HG03280 (cell line): ENCODE measurements at regions not wholly inside any gene's neighbourhood (a gene's known extent, or its start where the extent isn't known, plus 50 kb on each side); places are given as distances from the start of the nearest gene placed in this dataset.
"Not testable (repeated sequence)": the region's sequence is repeated elsewhere in the genome, so short reads cannot be mapped to it uniquely, and the experiment has no call there.

Experiments used
- ATAC-seq: cut with Tn5 transposase; IDR thresholded peaks from one replicate; pipeline ENCODE4 v1.9.1; 2021; ENCODE audit warnings: mild to moderate bottlenecking, moderate library complexity; ENCODE audit not compliant: unreplicated experiment

GRCh38 chr1:60567256-60567655, 493.7 kb upstream of the C1orf87 start:
- ATAC-seq = no peak

DNA sequence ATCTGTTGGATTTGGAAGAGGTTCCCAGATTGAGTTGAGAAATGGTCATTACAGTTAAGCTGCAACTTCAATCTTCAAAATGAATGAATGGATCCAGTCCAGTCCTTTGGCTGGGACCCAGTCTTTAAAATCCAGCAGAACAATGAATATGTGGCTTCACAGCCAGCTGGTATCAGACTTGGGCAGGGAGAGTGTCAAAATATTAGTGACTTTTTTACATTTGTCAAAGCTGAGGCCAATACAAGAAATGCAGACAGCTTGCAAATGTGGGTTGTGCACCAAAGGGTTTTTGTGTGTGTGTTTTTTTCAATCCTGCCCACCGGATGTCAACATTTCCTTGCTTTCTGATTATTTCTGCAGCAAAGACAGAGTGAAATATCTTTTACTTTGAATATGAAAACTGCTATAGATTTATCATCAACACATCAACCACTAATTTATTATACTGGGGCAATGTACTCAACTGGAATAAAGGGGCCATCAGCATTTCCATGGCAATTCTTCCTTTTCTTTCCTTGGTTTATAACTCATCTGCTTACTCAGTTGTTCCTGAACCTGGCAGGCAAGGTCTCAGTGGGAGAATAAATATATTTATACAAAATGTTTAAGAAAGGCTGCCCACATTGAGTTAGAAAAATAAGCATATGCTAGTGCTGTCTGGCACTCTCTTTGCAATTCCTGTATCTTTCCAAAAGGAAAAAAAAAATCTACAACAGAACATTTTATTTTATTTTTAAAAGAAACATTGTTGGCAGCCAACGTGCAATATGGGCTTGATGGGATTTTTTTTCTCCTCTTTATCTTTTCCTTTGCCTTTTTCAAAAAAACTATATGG, 491.6 kb upstream of the C1orf87 start:
- ATAC-seq = no peak

GRCh38 chr1:60563777-60564535, 490.4 kb upstream of the C1orf87 start:
- no peak for ATAC-seq

DNA sequence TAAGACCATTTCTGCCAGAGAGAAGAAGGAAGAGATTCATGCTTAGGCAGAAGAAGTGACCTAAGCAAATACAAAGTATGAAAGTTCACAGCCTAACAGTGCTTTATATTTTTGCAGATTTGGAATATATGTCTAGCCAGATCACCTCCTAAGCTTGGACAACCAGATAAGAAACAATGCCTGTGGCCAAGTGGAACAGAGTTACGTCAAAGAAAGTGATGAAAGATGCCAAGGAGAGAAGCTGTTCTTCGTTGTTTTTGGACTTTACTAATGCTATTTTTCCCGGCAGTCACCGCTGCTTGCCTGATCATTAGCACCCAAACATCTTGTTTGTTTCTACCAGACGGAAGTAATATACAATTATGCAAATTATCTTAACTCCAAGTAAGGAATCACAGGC, 489.2 kb upstream of the C1orf87 start:
- no peak for ATAC-seq

DNA sequence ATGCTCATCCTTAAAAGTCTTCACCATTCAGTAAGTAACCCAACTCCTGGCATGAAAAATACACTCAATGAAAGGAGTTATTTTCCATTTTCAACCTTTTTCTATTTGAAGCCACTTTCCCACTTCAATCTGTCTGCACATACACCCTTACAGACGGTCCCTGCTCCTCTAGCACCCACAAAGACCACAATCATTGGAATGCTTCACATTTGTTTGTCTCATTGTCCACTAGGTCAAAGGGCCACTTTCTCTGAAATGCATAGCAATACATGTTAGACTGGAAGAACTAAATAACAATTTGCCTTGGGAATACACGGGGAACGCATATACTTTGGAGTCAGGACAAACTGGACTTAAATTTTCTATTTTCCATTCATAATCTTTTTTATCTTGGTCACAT, 487.1 kb upstream of the C1orf87 start:
- ATAC-seq = no peak

DNA sequence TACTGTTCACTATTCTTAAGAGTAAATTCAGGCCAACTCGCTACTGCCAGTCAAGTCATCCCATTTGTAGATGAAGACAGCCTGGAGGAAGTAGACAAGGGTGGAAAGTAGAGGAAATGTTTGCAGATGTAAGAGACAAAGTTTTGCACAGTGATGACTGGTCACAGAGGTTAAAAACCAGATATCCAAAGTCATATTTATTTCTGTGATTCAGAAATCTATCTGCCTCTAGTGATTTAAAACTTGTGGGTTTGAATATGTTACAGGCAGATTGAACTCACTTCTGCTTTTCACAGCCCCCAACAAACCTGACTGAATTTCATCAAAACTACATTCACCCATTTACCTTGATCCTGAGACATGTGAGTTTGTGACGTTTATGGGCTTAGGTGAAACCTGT, 484.7 kb upstream of the C1orf87 start:
- no peak for ATAC-seq

GRCh38 chr1:60553730-60554129, 480.2 kb upstream of the C1orf87 start:
- no peak for ATAC-seq

- ATAC-seq = no peak
These were observed 474.3 kb upstream of the C1orf87 start for GRCh38 chr1:60547821-60548220.

DNA sequence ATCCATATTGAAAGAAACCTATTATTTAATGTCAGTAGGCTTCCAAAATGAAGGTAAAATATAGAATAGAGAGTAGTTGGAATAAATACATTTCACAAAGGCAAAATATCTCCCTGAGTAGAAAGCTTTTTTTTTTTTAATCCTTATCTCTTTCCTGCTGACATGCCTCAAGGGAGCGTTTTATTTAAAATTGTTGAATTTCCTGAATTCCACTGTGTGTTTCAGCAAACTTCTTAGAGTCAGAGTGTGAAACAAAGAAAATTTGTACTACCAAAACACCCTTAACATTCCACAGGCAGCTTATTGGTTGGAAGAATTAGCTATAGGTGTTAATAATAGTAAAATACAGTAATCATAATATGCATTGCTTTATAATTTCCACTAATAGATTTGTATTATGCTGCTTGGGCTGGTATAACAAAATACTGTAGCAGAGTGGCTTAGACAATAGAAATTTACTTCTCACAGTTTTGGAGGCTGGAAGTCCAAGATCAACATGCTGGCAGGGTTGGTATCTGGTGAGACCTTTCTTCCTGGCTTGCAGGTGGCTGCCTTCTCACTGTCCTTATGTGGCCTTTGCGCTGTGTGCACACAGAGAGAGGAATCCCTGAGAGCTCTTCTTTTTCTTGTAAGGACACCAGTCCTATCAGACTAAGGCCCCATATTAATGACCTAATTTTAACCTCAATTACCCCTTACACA, 468.4 kb upstream of the C1orf87 start:
- ATAC-seq = no peak

- no peak for ATAC-seq
These were observed 466.6 kb upstream of the C1orf87 start for GRCh38 chr1:60540141-60540540.

GRCh38 chr1:60535713-60536112, 462.1 kb upstream of the C1orf87 start:
- no peak for ATAC-seq

DNA sequence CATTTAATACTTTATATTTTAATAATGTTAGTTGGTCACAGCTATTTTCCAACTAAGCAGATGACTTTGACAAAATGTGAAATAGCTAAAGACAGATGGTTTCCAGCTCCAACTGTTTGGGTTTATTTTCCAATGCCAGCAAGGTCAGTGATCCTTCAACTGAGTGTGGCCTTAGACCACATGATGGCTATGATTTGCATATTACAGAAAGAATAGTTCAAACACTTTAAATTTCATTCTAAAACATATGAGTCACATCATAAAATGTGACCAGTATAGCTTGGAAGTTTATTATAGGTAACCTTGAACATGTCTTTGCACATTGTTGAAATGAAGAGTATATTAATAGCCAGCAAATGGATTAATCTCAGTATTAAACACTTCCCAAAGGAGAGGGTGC, 454.0 kb upstream of the C1orf87 start:
- no peak for ATAC-seq

DNA sequence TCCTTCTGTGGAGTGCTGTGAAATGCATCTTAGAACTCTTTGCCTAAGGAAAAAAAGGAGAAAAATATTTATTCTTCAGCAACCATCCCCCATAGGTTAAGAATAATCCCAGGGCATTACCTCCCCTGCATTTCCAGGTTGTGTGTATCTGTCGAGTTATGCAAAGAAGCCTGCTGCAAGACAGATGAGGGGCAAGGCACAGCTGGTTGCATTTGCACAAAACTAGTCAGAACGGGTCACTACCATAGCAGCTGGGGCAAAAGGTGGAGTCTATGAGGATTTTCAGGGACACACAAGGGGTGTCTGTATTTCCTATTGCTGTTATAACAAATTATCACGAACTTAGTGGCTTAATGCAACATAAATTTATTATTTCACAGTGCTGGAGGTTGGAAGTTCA, 443.4 kb upstream of the C1orf87 start:
- ATAC-seq = no peak

DNA sequence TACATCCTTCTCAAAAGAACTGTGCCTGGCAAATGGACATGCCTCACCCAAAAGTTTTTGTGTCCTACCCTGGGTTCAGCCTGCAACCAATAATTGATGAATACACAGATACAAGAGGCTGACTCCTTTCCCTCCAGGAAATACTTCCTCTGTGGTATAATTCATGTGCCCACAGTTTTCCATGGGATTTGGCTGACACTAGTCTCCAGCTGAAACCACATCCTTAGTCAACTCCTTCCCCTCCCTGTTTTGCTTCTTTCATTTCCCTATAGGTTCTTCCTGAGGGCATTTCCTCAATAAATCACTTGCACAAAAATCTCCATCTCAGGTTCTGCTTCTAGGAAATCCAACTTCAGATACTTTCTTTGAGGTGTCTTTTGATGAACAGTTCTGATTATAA, 436.6 kb upstream of the C1orf87 start:
- no peak for ATAC-seq

- no peak for ATAC-seq
These were observed 430.8 kb upstream of the C1orf87 start for GRCh38 chr1:60504206-60504840.

- ATAC-seq = no peak
These were observed 429.8 kb upstream of the C1orf87 start for GRCh38 chr1:60503266-60503925.

DNA sequence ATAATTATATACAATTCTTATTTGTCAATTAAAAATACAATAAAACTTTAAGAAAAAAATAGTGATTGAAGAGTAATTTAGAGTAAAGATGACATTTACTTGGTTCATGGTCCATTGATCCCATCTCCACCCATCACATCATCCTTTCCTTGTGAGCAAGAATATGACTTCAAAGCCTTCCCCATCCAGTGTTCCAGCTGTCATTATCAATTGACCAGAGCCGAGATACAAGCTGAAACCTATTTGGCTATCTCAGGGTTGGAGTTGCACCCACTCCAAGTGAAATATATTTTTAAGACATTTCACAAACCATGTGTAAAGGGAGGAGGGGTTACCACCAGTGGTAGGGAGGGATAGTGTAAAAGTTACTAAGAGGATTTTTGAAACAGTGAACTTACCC, 428.9 kb upstream of the C1orf87 start:
- ATAC-seq = no peak

- ATAC-seq = not testable (repeated sequence)
These were observed 416.4 kb upstream of the C1orf87 start for GRCh38 chr1:60489916-60490480.

- ATAC-seq = no peak
These were observed 415.3 kb upstream of the C1orf87 start for GRCh38 chr1:60488847-60489246.

DNA sequence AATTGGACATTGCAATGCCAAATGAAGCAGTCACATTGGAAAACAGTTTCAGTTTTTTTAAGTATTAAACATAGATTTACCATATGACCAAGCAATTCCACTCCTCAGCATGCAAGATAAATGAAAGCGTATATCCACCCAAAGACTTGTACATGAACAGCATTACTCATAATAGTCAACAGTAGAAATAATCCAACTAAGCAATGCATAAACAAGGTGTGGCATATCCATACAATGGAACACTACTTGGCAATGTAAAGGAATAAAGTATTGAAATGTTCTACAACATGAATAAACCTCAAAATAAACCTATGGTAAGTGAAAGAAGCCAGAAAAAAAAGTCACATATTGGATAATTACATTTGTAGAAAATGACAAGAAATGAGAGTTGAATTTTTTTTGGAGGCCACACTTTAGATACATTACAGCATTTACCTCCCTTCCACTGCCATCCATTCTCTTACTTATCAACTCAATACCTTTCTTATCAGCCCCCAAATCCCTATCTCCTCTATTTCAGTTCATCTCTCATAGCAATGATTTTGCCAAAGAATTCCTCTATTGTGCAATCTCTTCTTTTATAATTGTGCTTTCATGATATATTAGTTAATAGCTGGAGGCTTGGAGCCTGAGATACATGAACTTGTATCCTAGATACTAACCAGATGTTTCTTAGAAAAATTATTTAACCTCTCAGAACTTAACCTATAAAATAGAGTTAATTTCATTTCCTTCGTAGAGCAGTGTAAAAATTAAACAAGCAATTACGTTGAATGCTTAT, 414.2 kb upstream of the C1orf87 start:
- no peak for ATAC-seq
